Lower leg skin (tissue), 4 donors: ENCODE measurements at regions not wholly inside any gene's neighbourhood (a gene's known extent, or its start where the extent isn't known, plus 50 kb on each side); places are given as distances from the start of the nearest gene placed in this dataset.

Source experiments
- DNase-seq, 2 donors: peaks; one replicate each; pipeline ENCODE4 v3.0.0-alpha.2; 2019; ENCODE audit warnings: low spot score in 2 of 2
- H3K4me3 ChIP-seq: fragments of 200-600 bp; sonication (generic); 2 replicates; pipeline ENCODE4 v1.5.1; 2017; ENCODE audit warnings: mild to moderate bottlenecking, low read depth; ENCODE audit not compliant: poor library complexity, severe bottlenecking
- CTCF ChIP-seq, 3 donors: fragments of 450-650 bp; IDR thresholded peaks; one replicate each; pipeline ENCODE4 v1.5.1; 2016; ENCODE audit warnings: antibody characterized with exemption in 3 of 3, mild to moderate bottlenecking in 3 of 3, moderate library complexity in 2 of 3
- POLR2A ChIP-seq, 2 donors: fragments of 450-650 bp; IDR thresholded peaks; one replicate each; pipeline ENCODE4 v1.6.1; 2016 to 2017; ENCODE audit warnings: antibody characterized with exemption in 2 of 2, mild to moderate bottlenecking in 1 of 2, moderate library complexity in 1 of 2
- WGBS, 2 donors: methylation state at CpG; one replicate each; pipeline ENCODE4 v1.1.5; 2018; 5-methylcytosine and 5-hydroxymethylcytosine counted together
- intact Hi-C: fragments of 100-400 bp; cut with DNase I; formaldehyde crosslinking; loops from one replicate; pipeline ENCODE4 v1.15.0; 2023; ENCODE audit warnings: low total_unique reads

- TF ChIP-seq CTCF (IDR thresholded peaks at IDR 0.05), result no peak
- intact Hi-C loops, result no loop called here
- DNase-seq, result peak in 1 of 2 donors; percentile 76
- H3K4me3 ChIP-seq, result no peak overlapping the region
- 77 to 92% methylated on average over 7 of the region's 7 CpGs for WGBS, 2 donors
Measured at GRCh38 chr21:34199121-34199910, 125.9 kb downstream of the MRPS6 start.

DNA sequence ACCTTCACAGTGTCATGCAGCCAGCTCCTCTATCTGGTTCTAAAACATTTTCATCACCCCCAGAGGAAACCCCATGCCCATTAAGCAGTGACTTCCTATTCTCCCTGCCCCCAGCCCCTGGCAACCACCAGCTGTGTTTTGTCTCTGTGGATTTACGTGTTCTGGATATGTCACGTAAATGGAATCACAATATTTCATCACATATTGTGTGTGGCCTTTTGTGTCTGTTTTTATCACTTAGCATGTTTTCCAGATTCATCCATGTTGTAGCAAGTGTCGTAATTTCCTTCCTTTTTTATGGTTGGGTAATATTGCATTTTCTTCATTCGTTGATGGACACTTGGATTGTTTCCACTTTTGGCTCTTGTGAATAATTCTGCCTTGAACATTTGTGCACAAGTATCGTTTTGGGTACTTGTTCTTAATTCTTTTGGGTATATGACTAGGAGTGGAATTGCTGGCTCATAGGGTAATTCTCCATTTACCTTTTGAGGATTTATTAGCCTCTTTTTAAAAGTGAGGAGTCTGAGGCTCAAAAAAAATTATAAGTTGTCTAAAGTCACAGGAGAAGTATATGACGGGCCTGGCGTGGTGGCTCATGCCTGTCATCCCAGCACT, 127.0 kb downstream of the MRPS6 start:
- intact Hi-C loops, result no loop called here
- no peak for TF ChIP-seq CTCF (IDR thresholded peaks at IDR 0.05)
- no peak for TF ChIP-seq POLR2A (IDR thresholded peaks at IDR 0.05)
- H3K4me3 ChIP-seq, result no peak overlapping the region
- 82 to 84% methylated on average over 7 of the region's 7 CpGs for WGBS, 2 donors
- DNase-seq, result peak in 1 of 2 donors; percentile 82

DNA sequence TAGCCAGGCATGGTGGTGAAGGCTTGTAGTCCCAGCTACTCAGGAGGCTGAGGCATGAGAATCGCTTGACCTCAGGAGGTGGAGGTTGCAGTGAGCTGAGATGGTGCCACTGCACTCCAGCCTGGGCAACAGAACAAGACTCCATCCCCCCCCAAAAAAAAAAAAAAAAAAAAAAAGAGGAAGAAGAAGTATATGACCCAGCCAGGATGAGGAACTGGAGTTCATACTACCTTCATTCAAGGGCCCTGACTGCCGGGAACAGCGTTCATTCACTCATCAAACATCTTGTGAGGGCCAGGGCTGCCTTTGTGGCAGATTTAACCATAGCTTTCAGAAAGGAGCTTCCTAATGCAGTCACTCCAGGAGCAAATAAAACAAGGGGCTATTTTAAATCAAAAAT, 127.6 kb downstream of the MRPS6 start:
- intact Hi-C loops, result no loop called here
- TF ChIP-seq CTCF (IDR thresholded peaks at IDR 0.05) (no peak), POLR2A (IDR thresholded peaks at IDR 0.05) (no peak)
- DNase-seq, result peak in 1 of 2 donors; percentile 66
- H3K4me3 ChIP-seq, result no peak overlapping the region
- WGBS, 2 donors, result 85 to 89% methylated on average over 3 of the region's 3 CpGs

DNA sequence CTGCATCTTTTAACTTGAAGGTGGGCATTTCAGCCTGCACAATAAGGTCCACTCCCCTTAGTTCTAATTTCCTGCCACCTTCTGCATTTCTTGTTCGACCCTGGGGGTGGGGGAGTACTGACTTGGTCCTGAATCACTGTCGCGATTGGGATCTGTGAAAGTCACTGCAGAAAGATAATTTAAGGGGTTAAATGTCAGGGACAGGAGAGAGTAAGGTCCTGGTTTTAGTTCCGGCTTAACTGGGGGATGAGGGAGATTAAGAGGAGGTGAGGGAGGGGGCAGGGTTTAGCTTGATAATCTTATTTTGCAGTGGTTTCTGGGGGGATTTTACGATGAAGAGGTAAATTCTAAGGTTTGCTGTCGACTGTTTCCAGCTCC, 128.1 kb downstream of the MRPS6 start:
- H3K4me3 ChIP-seq, result no peak overlapping the region
- intact Hi-C loops, result no loop called here
- 7 to 10% methylated on average over 6 of the region's 6 CpGs for WGBS, 2 donors

GRCh38 chr21:34202553-34203372, 129.4 kb downstream of the MRPS6 start:
- TF ChIP-seq CTCF (IDR thresholded peaks at IDR 0.05), result no peak
- no peak for TF ChIP-seq POLR2A (IDR thresholded peaks at IDR 0.05)
- WGBS, 2 donors, result 52 to 57% methylated on average over 25 of the region's 25 CpGs
- peak in 1 of 2 donors; percentile 87 for DNase-seq
- H3K4me3 ChIP-seq, result no peak overlapping the region
- intact Hi-C loops, result no loop called here

More for the DNA sequence above, 128.1 kb downstream of the MRPS6 start:
- no peak for DNase-seq
- TF ChIP-seq CTCF (IDR thresholded peaks at IDR 0.05), result no peak
- no peak for TF ChIP-seq POLR2A (IDR thresholded peaks at IDR 0.05)
